Keratinocyte (primary cell): ENCODE measurements at regions not wholly inside any gene's neighbourhood (a gene's known extent, or its start where the extent isn't known, plus 50 kb on each side); places are given as distances from the start of the nearest gene placed in this dataset.
A peak's percentile ranks its signal among the peaks of the same experiment; 100 is the strongest.

Experiments used
- DNase-seq: peaks from one replicate; pipeline ENCODE4 v3.0.0-alpha.2; 2011; ENCODE audit warnings: low read depth, missing footprints, low spot score
- FAIRE-seq: peaks from 2 replicates; lab custom pipeline; 2011; peaks lifted over from hg19 to GRCh38; lab: Jason Lieb, UNC
- H2AFZ ChIP-seq: 2 replicates; pipeline ENCODE4 v1.6.0; 2012; ENCODE audit warnings: low read length, control low read depth, inconsistent platforms; ENCODE audit not compliant: control insufficient read depth
- H3K27ac ChIP-seq: 2 replicates; pipeline ENCODE4 v1.5.1; 2011; ENCODE audit warnings: low read length; ENCODE audit not compliant: control insufficient read depth, insufficient read depth
- H3K27me3 ChIP-seq: 3 replicates; pipeline ENCODE4 v1.6.0; 2011; ENCODE audit warnings: low read length; ENCODE audit not compliant: control insufficient read depth, insufficient read depth; ENCODE audit errors: extremely low read depth
- H3K36me3 ChIP-seq, 2 experiments: 2 replicates in 1 of 2; 3 replicates in 1 of 2; pipeline ENCODE4 v1.5.1; 2011; ENCODE audit warnings: low read length in 2 of 2, mild to moderate bottlenecking in 1 of 2; ENCODE audit not compliant: control insufficient read depth in 2 of 2, insufficient read depth in 2 of 2; ENCODE audit errors: extremely low read depth in 1 of 2
- H3K4me1 ChIP-seq: 3 replicates; pipeline ENCODE4 v1.5.1; 2011; ENCODE audit warnings: low read length; ENCODE audit not compliant: control insufficient read depth, insufficient read depth; ENCODE audit errors: extremely low read depth
- H3K4me2 ChIP-seq: 3 replicates; pipeline ENCODE4 v1.6.0; 2011; ENCODE audit warnings: low read depth, low read length; ENCODE audit not compliant: control insufficient read depth, insufficient read depth; ENCODE audit errors: extremely low read depth
- H3K4me3 ChIP-seq, 3 experiments: fragments of 200-600 bp in 1 of 3; sonication (generic) in 1 of 3; 2 replicates in 2 of 3; 3 replicates in 1 of 3; pipeline ENCODE4 v1.5.1; 2011 to 2016; ENCODE audit warnings: low read length in 3 of 3, mild to moderate bottlenecking in 3 of 3, control low read depth in 2 of 3, inconsistent platforms in 1 of 3, low read depth in 1 of 3, mixed read lengths in 1 of 3, mixed run types in 1 of 3, moderate library complexity in 1 of 3; ENCODE audit not compliant: control insufficient read depth in 2 of 3, insufficient read depth in 2 of 3; ENCODE audit errors: extremely low read depth in 1 of 3
- H3K79me2 ChIP-seq: 2 replicates; pipeline ENCODE4 v1.6.0; 2012; ENCODE audit warnings: low read length; ENCODE audit not compliant: control insufficient read depth, insufficient read depth
- H3K9ac ChIP-seq: 3 replicates; pipeline ENCODE4 v1.6.0; 2011; ENCODE audit warnings: low read length; ENCODE audit not compliant: control insufficient read depth, insufficient read depth; ENCODE audit errors: extremely low read depth
- H3K9me1 ChIP-seq: 3 replicates; pipeline ENCODE4 v1.6.0; 2011; ENCODE audit warnings: low read length; ENCODE audit not compliant: control insufficient read depth, insufficient read depth; ENCODE audit errors: extremely low read depth
- H3K9me3 ChIP-seq: 2 replicates; pipeline ENCODE4 v1.5.1; 2012; ENCODE audit warnings: low read depth, low read length; ENCODE audit not compliant: control insufficient read depth
- H4K20me1 ChIP-seq: 3 replicates; pipeline ENCODE4 v1.6.0; 2011; ENCODE audit warnings: low read length; ENCODE audit not compliant: control insufficient read depth, insufficient read depth; ENCODE audit errors: extremely low read depth
- EZH2 ChIP-seq: IDR thresholded peaks from one replicate; pipeline ENCODE4 v1.6.1; 2012; ENCODE audit warnings: inconsistent platforms, mild to moderate bottlenecking, low read length, moderate library complexity
- dilution Hi-C: fragments of 300-500 bp; cut with MboI; formaldehyde crosslinking; loops from one replicate; pipeline ENCODE4 v1.7.0; 2020; ENCODE audit warnings: low sequenced_read_pairs; ENCODE audit not compliant: extremely low pct_ligation_motif_present
- TF ChIP-seq, protein P1 (sequence below), 3 experiments: IDR thresholded peaks in 1 of 3; conservative IDR thresholded peaks in 1 of 3; optimal IDR thresholded peaks in 1 of 3; 2 replicates in 2 of 3; 3 replicates in 1 of 3; pipeline versions ENCODE3 to v1.5.1; 2011; ENCODE audit warnings: low read length in 3 of 3, mild to moderate bottlenecking in 3 of 3, moderate library complexity in 2 of 3, control low read depth in 1 of 3, inconsistent platforms in 1 of 3; ENCODE audit not compliant: insufficient read depth in 2 of 3; ENCODE audit errors: extremely low read depth in 1 of 3

DNA sequence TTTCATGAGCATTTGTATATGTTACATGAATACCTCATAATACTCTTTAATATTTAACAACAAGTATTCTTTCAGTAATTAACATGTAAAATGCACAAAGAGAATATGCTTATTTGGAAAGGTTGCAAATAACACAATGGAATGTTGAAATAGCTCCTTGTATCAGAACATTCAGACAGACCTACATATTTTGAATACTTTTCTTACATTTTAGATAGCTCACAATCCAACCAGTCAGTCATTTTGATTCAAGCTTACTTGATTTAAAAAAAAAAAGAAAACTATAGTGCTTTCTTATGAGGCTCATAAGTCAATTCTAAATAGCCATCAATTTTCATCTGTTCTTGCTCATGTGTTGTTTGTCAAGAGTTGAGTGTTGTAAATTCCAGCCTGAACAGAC is 518.8 kb downstream of the ADGRL2 start:
- FAIRE-seq (no peak), DNase-seq (no peak)
- no peaks in the 10 kb centered on the region for H3K27me3 ChIP-seq
- no peaks in the 10 kb centered on the region for H3K36me3 ChIP-seq
- no peaks in the 10 kb centered on the region for H4K20me1 ChIP-seq
- no peak for TF ChIP-seq EZH2
- TF ChIP-seq, protein P1, sequence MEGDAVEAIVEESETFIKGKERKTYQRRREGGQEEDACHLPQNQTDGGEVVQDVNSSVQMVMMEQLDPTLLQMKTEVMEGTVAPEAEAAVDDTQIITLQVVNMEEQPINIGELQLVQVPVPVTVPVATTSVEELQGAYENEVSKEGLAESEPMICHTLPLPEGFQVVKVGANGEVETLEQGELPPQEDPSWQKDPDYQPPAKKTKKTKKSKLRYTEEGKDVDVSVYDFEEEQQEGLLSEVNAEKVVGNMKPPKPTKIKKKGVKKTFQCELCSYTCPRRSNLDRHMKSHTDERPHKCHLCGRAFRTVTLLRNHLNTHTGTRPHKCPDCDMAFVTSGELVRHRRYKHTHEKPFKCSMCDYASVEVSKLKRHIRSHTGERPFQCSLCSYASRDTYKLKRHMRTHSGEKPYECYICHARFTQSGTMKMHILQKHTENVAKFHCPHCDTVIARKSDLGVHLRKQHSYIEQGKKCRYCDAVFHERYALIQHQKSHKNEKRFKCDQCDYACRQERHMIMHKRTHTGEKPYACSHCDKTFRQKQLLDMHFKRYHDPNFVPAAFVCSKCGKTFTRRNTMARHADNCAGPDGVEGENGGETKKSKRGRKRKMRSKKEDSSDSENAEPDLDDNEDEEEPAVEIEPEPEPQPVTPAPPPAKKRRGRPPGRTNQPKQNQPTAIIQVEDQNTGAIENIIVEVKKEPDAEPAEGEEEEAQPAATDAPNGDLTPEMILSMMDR (optimal IDR thresholded peaks at IDR 0.05 in 1 of 3, IDR thresholded peaks at IDR 0.05 in 1 of 3, conservative IDR thresholded peaks at IDR 0.05 in 1 of 3; ENCODE audit: extremely low read depth in 1 of 3, insufficient read depth in 2 of 3, low read length in 3 of 3) = no peak
- H3K9me3 ChIP-seq = no peaks in the 10 kb centered on the region
- dilution Hi-C loops = no loop called here
- no peak overlapping the region for H2AFZ ChIP-seq
- no peaks in the 10 kb centered on the region for H3K79me2 ChIP-seq
- peaks cover 32% of the 10 kb centered on the region for H3K4me1 ChIP-seq
- no peak overlapping the region for H3K9ac ChIP-seq
- H3K4me2 ChIP-seq = no peak overlapping the region
- no peak overlapping the region for H3K4me3 ChIP-seq
- H3K9me1 ChIP-seq = no peaks in the 10 kb centered on the region
- H3K27ac ChIP-seq = no peak overlapping the region

GRCh38 chr1:82318921-82319320 is 518.2 kb downstream of the ADGRL2 start:
- no peaks in the 10 kb centered on the region for H3K27me3 ChIP-seq
- dilution Hi-C loops = no loop called here
- TF ChIP-seq EZH2 = no peak
- TF ChIP-seq, protein P1 (optimal IDR thresholded peaks at IDR 0.05 in 1 of 3, IDR thresholded peaks at IDR 0.05 in 1 of 3, conservative IDR thresholded peaks at IDR 0.05 in 1 of 3; ENCODE audit: extremely low read depth in 1 of 3, insufficient read depth in 2 of 3, low read length in 3 of 3) = no peak
- no peak overlapping the region for H3K4me3 ChIP-seq
- peaks cover 32% of the 10 kb centered on the region for H3K4me1 ChIP-seq
- no peak overlapping the region for H3K9ac ChIP-seq
- no peak overlapping the region for H3K4me2 ChIP-seq
- no peak overlapping the region for H3K27ac ChIP-seq
- no peaks in the 10 kb centered on the region for H3K9me1 ChIP-seq
- no peaks in the 10 kb centered on the region for H3K79me2 ChIP-seq
- no peaks in the 10 kb centered on the region for H3K36me3 ChIP-seq
- no peaks in the 10 kb centered on the region for H3K9me3 ChIP-seq
- no peak for DNase-seq
- no peaks in the 10 kb centered on the region for H4K20me1 ChIP-seq
- peak overlapping the region; percentile 22 for H2AFZ ChIP-seq
- FAIRE-seq = peak; percentile 26
